Sigmoid colon (tissue), 4 donors: ENCODE measurements at regions not wholly inside any gene's neighbourhood (a gene's known extent, or its start where the extent isn't known, plus 50 kb on each side); places are given as distances from the start of the nearest gene placed in this dataset.

Experiments
- EP300 ChIP-seq, 4 donors: sonication (generic); formaldehyde crosslinking; IDR thresholded peaks; one replicate each; pipeline ENCODE4 v1.6.1; 2017; ENCODE audit warnings: antibody characterized with exemption in 4 of 4
- POLR2A ChIP-seq, 2 donors: fragments of 450-650 bp; IDR thresholded peaks; one replicate each; pipeline ENCODE4 v1.6.1; 2016; ENCODE audit warnings: antibody characterized with exemption in 2 of 2, mild to moderate bottlenecking in 2 of 2, moderate library complexity in 2 of 2
- TF ChIP-seq, protein P1 (sequence below), 4 experiments: fragments of 450-650 bp in 3 of 4; fragments of 200-600 bp in 1 of 4; IDR thresholded peaks; one replicate each; pipeline ENCODE4 v1.5.1; 2016 to 2019; ENCODE audit warnings: antibody characterized with exemption in 4 of 4, mild to moderate bottlenecking in 3 of 4, moderate library complexity in 2 of 4

DNA sequence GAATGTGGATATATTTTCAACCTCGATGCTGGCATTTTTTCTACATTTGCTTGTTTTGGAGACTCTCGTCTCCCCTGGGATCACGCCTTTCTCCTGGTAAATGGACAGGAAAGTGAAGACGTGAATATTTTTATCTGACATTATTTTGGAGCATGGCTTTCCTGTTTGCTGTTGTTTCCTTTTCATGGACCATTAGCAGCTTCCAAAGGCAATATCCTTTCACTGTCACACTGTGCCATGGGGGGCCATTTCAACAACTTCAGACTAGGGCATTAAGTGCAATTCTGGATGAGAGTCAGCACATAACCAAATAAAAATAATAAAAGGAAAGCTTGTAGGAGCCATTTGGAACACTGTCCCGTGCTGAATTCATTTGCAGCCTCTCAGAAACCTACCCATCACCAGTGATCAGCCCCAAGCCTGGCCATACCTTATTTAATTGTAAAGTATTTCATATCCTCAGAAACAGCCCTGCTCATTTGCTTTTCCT lies 75.9 kb upstream of the NEUROD6 start:
- TF ChIP-seq, protein P1, sequence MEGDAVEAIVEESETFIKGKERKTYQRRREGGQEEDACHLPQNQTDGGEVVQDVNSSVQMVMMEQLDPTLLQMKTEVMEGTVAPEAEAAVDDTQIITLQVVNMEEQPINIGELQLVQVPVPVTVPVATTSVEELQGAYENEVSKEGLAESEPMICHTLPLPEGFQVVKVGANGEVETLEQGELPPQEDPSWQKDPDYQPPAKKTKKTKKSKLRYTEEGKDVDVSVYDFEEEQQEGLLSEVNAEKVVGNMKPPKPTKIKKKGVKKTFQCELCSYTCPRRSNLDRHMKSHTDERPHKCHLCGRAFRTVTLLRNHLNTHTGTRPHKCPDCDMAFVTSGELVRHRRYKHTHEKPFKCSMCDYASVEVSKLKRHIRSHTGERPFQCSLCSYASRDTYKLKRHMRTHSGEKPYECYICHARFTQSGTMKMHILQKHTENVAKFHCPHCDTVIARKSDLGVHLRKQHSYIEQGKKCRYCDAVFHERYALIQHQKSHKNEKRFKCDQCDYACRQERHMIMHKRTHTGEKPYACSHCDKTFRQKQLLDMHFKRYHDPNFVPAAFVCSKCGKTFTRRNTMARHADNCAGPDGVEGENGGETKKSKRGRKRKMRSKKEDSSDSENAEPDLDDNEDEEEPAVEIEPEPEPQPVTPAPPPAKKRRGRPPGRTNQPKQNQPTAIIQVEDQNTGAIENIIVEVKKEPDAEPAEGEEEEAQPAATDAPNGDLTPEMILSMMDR (IDR thresholded peaks at IDR 0.05): no peak
- TF ChIP-seq EP300 (IDR thresholded peaks at IDR 0.05) (no peak), POLR2A (IDR thresholded peaks at IDR 0.05) (no peak)
